SK-N-SH (cell line): ENCODE measurements at regions not wholly inside any gene's neighbourhood (a gene's known extent, or its start where the extent isn't known, plus 50 kb on each side); places are given as distances from the start of the nearest gene placed in this dataset.

ENCODE experiments used
- CTCF ChIA-PET: fragments of 300-600, 350-600 bp; formaldehyde crosslinking; extraction: SDS; loops from one replicate; lab custom pipeline; 2021; lab: Yijun Ruan, JAX
- POLR2A ChIA-PET: fragments of 350-600 bp; sonication (Branson Sonifier 250); formaldehyde crosslinking; extraction: SDS; loops from one replicate; lab custom pipeline; 2020; ENCODE audit warnings: antibody characterized with exemption, inconsistent platforms; lab: Yijun Ruan, JAX
- DNase-seq: peaks from one replicate; pipeline ENCODE4 v3.0.0; 2012
- H2AFZ ChIP-seq: fragments of 200-600 bp; sonication (generic); 2 replicates; pipeline ENCODE4 v1.8.1; 2016; ENCODE audit warnings: antibody characterized with exemption, mild to moderate bottlenecking, low read depth
- H3F3A ChIP-seq: fragments of 200-600 bp; sonication (generic); replicated peaks from 2 replicates; pipeline ENCODE3; 2016; ENCODE audit warnings: antibody characterized with exemption, mild to moderate bottlenecking; ENCODE audit not compliant: insufficient read depth
- H3K27ac ChIP-seq, 2 experiments: fragments of 200-500 bp in 1 of 2; fragments of 200-600 bp in 1 of 2; sonication (Bioruptor generic) in 1 of 2; sonication (generic), shearing (Covaris generic) in 1 of 2; 2 replicates each; pipeline versions ENCODE4 v1.5.1 to v1.6.1; 2014 to 2016; ENCODE audit warnings: low read depth in 2 of 2, inconsistent platforms in 1 of 2, low read length in 1 of 2, mild to moderate bottlenecking in 1 of 2, mixed read lengths in 1 of 2
- H3K27me3 ChIP-seq: fragments of 200-600 bp; sonication (generic), shearing (Covaris generic); 2 replicates; pipeline ENCODE4 v1.6.1; 2016; ENCODE audit warnings: mixed run types; ENCODE audit not compliant: insufficient read depth
- H3K36me3 ChIP-seq, 2 experiments: fragments of 200-500 bp in 1 of 2; fragments of 200-600 bp in 1 of 2; sonication (Bioruptor generic) in 1 of 2; sonication (generic) in 1 of 2; replicated peaks in 1 of 2; 2 replicates each; pipeline versions ENCODE3 to v1.5.1; 2014 to 2016; ENCODE audit warnings: low read length in 1 of 2, mild to moderate bottlenecking in 1 of 2; ENCODE audit not compliant: insufficient read depth in 2 of 2, control insufficient read depth in 1 of 2
- H3K4me1 ChIP-seq, 2 experiments: fragments of 200-500 bp in 1 of 2; fragments of 200-600 bp in 1 of 2; sonication (Bioruptor generic) in 1 of 2; sonication (generic), shearing (Covaris generic) in 1 of 2; 2 replicates each; pipeline versions ENCODE4 v1.5.1 to v1.6.1; 2014 to 2016; ENCODE audit warnings: low read depth in 1 of 2, low read length in 1 of 2, mixed run types in 1 of 2; ENCODE audit not compliant: insufficient read depth in 2 of 2, control insufficient read depth in 1 of 2
- H3K4me2 ChIP-seq: fragments of 200-600 bp; sonication (generic), shearing (Covaris generic); 2 replicates; pipeline ENCODE4 v1.6.1; 2017; ENCODE audit warnings: mixed run types
- H3K4me3 ChIP-seq, 2 experiments: fragments of 200-500 bp in 1 of 2; fragments of 200-600 bp in 1 of 2; sonication (Bioruptor generic) in 1 of 2; sonication (generic), shearing (Covaris generic) in 1 of 2; 2 replicates each; pipeline versions ENCODE4 v1.5.1 to v1.8.1; 2014 to 2016; ENCODE audit warnings: low read depth in 2 of 2, inconsistent platforms in 1 of 2, low read length in 1 of 2, mild to moderate bottlenecking in 1 of 2, mixed read lengths in 1 of 2, moderate library complexity in 1 of 2
- H3K79me2 ChIP-seq: fragments of 200-600 bp; sonication (generic); 2 replicates; pipeline ENCODE4 v1.8.1; 2017; ENCODE audit warnings: mild to moderate bottlenecking; ENCODE audit not compliant: insufficient read depth
- H3K9ac ChIP-seq: fragments of 200-600 bp; sonication (generic); 2 replicates; pipeline ENCODE4 v1.6.1; 2017; ENCODE audit warnings: mixed run types
- H3K9me2 ChIP-seq: fragments of 200-600 bp; sonication (generic); 2 replicates; pipeline ENCODE4 v1.6.1; 2017; ENCODE audit warnings: mixed run types
- H3K9me3 ChIP-seq: fragments of 200-600 bp; sonication (generic); 2 replicates; pipeline ENCODE4 v1.6.1; 2017; ENCODE audit warnings: mixed run types, mild to moderate bottlenecking, moderate library complexity
- H4K20me1 ChIP-seq: fragments of 200-600 bp; sonication (generic); 2 replicates; pipeline ENCODE4 v1.6.1; 2017; ENCODE audit warnings: mild to moderate bottlenecking, mixed run types; ENCODE audit not compliant: insufficient read depth
- CHD2 ChIP-seq: fragments of 150-350 bp; IDR thresholded peaks from 2 replicates; pipeline ENCODE4 v1.6.1; 2018; ENCODE audit warnings: low read length; ENCODE audit not compliant: partially characterized antibody
- EP300 ChIP-seq, 2 experiments: IDR thresholded peaks; 2 replicates each; pipeline versions ENCODE4 v1.4.0 to v1.6.1; 2012; ENCODE audit warnings: borderline replicate concordance in 1 of 2, low read depth in 1 of 2, low read length in 1 of 2
- FOXJ3 ChIP-seq: sonication (generic); formaldehyde crosslinking; IDR thresholded peaks from 2 replicates; pipeline ENCODE4 v1.5.1; 2020; ENCODE audit warnings: mild to moderate bottlenecking, missing genetic modification reagents
- FOXM1 ChIP-seq: IDR thresholded peaks from 2 replicates; pipeline ENCODE4 v1.4.0; 2012; ENCODE audit warnings: low read depth, mild to moderate bottlenecking
- JUND ChIP-seq: IDR thresholded peaks from 2 replicates; pipeline ENCODE4 v1.4.0; 2012
- POLR2AphosphoS5 ChIP-seq: IDR thresholded peaks from 2 replicates; pipeline ENCODE4 v1.6.1; 2012; ENCODE audit warnings: low read depth, low read length
- SMC3 ChIP-seq: IDR thresholded peaks from 2 replicates; pipeline ENCODE4 v1.6.1; 2012; ENCODE audit warnings: low read depth, low read length, improper control_type of control experiment
- WGBS: methylation state at CpG from one replicate; pipeline ENCODE4 v1.1.6; 2017; ENCODE audit warnings: low lambda C conversion rate; 5-methylcytosine and 5-hydroxymethylcytosine counted together
- TF ChIP-seq, protein P1 (sequence below): IDR thresholded peaks from 2 replicates; pipeline ENCODE4 v1.4.0; 2012; ENCODE audit warnings: low read depth, borderline replicate concordance
- TF ChIP-seq, protein P2 (sequence below): IDR thresholded peaks from 2 replicates; pipeline ENCODE4 v1.6.1; 2012; ENCODE audit warnings: mild to moderate bottlenecking, low read depth, low read length, moderate library complexity
- TF ChIP-seq, protein P3 (sequence below): fragments of 150-350 bp; IDR thresholded peaks from 2 replicates; pipeline ENCODE4 v1.6.1; 2017; ENCODE audit warnings: antibody characterized with exemption, low read length, low read depth, borderline replicate concordance
- TF ChIP-seq, protein P4 (sequence below): IDR thresholded peaks from 2 replicates; pipeline ENCODE4 v1.4.0; 2012; ENCODE audit warnings: low read depth
- TF ChIP-seq, protein P5 (sequence below): IDR thresholded peaks from 2 replicates; pipeline ENCODE4 v1.4.0; 2012; ENCODE audit warnings: low read depth, borderline replicate concordance

DNA sequence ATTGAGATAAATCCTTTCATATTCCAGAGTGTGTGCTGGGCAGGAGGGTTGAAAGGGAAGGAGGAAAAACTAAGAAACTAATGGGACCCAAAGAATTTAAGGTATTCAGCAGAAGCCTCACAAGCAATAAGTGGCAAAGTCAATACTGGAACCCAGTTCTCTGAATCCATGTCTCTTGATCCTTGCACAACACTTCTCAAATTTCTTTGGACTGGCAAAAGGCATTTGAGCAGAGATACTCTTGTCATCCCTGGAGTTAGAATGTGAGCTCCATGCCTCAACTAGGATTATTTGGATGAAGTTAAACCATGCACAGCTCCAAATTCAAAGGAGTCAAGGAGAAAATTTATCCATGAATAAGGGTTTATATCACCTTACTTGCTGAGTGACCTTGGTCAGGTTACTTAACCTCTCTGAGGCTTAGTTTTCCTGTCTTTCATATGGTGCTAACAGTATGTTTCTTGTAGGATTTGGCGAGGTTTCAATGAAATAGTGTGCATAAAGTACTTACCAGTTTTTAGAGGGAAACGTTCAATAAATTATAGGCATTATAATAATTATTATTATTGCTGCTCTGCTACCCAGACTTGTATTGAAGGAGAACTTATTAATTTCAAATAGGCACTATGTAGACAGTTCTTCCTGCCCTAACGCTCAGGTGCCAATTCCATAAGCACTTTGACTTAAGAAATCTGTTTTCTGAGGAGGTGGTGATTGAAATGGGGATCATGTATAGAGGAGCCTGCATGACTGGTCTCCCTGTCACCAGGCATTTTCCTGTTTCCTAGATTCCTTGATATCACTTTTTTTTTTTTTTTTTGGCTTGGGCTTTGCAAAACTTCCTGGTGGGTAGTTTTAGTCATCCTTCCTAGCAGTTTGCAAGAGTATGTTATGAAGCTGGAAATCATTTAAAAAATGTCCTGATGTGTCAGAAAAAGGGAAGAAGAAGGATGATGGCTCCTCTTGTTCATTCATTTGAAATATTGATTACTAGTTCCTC is 125.0 kb upstream of the JUN start (continued):
- TF ChIP-seq FOXJ3 (CRISPR knock-in tag) (no peak), SMC3 (no peak), FOXM1 (peak; percentile 67; the same call in 1 of the 2 replicates)
- TF ChIP-seq, protein P1, sequence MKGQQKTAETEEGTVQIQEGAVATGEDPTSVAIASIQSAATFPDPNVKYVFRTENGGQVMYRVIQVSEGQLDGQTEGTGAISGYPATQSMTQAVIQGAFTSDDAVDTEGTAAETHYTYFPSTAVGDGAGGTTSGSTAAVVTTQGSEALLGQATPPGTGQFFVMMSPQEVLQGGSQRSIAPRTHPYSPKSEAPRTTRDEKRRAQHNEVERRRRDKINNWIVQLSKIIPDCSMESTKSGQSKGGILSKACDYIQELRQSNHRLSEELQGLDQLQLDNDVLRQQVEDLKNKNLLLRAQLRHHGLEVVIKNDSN = no peak
- TF ChIP-seq, protein P2, sequence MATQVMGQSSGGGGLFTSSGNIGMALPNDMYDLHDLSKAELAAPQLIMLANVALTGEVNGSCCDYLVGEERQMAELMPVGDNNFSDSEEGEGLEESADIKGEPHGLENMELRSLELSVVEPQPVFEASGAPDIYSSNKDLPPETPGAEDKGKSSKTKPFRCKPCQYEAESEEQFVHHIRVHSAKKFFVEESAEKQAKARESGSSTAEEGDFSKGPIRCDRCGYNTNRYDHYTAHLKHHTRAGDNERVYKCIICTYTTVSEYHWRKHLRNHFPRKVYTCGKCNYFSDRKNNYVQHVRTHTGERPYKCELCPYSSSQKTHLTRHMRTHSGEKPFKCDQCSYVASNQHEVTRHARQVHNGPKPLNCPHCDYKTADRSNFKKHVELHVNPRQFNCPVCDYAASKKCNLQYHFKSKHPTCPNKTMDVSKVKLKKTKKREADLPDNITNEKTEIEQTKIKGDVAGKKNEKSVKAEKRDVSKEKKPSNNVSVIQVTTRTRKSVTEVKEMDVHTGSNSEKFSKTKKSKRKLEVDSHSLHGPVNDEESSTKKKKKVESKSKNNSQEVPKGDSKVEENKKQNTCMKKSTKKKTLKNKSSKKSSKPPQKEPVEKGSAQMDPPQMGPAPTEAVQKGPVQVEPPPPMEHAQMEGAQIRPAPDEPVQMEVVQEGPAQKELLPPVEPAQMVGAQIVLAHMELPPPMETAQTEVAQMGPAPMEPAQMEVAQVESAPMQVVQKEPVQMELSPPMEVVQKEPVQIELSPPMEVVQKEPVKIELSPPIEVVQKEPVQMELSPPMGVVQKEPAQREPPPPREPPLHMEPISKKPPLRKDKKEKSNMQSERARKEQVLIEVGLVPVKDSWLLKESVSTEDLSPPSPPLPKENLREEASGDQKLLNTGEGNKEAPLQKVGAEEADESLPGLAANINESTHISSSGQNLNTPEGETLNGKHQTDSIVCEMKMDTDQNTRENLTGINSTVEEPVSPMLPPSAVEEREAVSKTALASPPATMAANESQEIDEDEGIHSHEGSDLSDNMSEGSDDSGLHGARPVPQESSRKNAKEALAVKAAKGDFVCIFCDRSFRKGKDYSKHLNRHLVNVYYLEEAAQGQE = no peak
- TF ChIP-seq, protein P3, sequence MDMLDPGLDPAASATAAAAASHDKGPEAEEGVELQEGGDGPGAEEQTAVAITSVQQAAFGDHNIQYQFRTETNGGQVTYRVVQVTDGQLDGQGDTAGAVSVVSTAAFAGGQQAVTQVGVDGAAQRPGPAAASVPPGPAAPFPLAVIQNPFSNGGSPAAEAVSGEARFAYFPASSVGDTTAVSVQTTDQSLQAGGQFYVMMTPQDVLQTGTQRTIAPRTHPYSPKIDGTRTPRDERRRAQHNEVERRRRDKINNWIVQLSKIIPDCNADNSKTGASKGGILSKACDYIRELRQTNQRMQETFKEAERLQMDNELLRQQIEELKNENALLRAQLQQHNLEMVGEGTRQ = no peak

DNA sequence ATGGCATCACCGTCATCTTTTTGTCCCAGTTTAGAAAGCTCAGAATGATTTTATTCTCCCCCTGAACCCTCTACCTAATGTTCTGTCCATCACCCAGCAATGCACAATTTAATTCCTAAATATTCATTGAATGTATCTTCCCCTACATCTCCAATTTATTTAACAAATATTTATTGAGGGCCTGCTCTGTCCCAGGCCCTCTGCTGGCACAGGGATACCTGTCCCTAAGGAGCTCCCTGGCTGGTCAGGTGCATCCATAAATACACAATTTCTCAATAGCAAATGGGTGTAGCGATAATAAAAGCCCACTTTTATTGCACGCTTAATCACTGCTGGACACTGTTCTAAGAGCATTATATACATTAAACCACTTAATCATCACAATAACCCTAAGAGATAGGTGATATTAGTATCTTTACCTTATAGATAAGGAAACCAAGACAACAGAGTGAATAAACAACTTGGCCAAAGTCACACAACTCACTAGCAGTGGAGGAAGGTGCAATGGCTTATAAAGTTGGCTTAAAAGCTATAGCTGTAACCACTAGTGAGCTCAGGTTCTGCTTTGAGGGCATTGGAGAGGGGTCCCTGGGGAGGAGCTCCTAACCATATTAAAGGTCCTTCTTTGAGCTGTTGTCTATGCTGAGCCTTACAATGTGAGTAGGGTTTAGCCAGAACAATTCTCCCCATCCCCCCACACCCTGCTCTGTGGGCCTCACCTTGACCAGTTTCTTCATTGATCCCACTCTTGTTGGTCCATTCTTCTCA is 126.3 kb upstream of the JUN start:
- DNase-seq = no peak
- Histone ChIP-seq H2AFZ (peak overlapping the region; percentile 36; the same call in 1 of the 2 replicates), H3K9me2 (no peaks in the 10 kb centered on the region), H3K27ac (peak overlapping the region in 1 of 2 experiments; percentile 73; a peak in 2 of 4 replicates), H3K79me2 (no peaks in the 10 kb centered on the region), H3K4me3 (no peak overlapping the region), H4K20me1 (no peaks in the 10 kb centered on the region), H3K9ac (no peak overlapping the region; the same call in 1 of the 2 replicates), H3F3A (peaks cover 20% of the 10 kb centered on the region), H3K36me3 (no peaks in the 10 kb centered on the region), H3K4me1 (peaks cover 0 to 32% of the 10 kb centered on the region in 2 experiments; a peak in 2 of 4 replicates), H3K4me2 (no peak overlapping the region), H3K9me3 (peaks cover 10% of the 10 kb centered on the region; the same call in 1 of the 2 replicates), H3K27me3 (no peaks in the 10 kb centered on the region)
- ChIA-PET CTCF (interaction anchor here (1.2 to 1.4 kb wide), 2 partner anchors 128 to 789 kb away, joined by 3 to 5 read pairs; no protein-coding TSS in a partner anchor), POLR2A (no interaction called here)
- TF ChIP-seq JUND = no peak
- TF ChIP-seq, protein P4, sequence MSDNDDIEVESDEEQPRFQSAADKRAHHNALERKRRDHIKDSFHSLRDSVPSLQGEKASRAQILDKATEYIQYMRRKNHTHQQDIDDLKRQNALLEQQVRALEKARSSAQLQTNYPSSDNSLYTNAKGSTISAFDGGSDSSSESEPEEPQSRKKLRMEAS = no peak
- no peak for TF ChIP-seq POLR2AphosphoS5
- no peak for TF ChIP-seq CHD2
- no peak for TF ChIP-seq EP300 (IDR thresholded peaks at IDR 0.05; ENCODE audit: borderline replicate concordance in 1 of 2, low read depth in 1 of 2, low read length in 1 of 2)
- TF ChIP-seq, protein P5, sequence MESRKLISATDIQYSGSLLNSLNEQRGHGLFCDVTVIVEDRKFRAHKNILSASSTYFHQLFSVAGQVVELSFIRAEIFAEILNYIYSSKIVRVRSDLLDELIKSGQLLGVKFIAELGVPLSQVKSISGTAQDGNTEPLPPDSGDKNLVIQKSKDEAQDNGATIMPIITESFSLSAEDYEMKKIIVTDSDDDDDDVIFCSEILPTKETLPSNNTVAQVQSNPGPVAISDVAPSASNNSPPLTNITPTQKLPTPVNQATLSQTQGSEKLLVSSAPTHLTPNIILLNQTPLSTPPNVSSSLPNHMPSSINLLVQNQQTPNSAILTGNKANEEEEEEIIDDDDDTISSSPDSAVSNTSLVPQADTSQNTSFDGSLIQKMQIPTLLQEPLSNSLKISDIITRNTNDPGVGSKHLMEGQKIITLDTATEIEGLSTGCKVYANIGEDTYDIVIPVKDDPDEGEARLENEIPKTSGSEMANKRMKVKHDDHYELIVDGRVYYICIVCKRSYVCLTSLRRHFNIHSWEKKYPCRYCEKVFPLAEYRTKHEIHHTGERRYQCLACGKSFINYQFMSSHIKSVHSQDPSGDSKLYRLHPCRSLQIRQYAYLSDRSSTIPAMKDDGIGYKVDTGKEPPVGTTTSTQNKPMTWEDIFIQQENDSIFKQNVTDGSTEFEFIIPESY = no peak
- WGBS = 94% methylated on average over 3 of the region's 3 CpGs
